Transverse colon (tissue), 3 donors: ENCODE measurements at regions not wholly inside any gene's neighbourhood (a gene's known extent, or its start where the extent isn't known, plus 50 kb on each side); places are given as distances from the start of the nearest gene placed in this dataset.

Experiments
- POLR2A ChIP-seq: fragments of 450-650 bp; IDR thresholded peaks from one replicate; pipeline ENCODE4 v1.6.1; 2016; ENCODE audit warnings: antibody characterized with exemption, mild to moderate bottlenecking, moderate library complexity
- TF ChIP-seq, protein P1 (sequence below), 5 experiments: fragments of 200-600 bp in 3 of 5; fragments of 450-650 bp in 2 of 5; sonication (generic) in 3 of 5; IDR thresholded peaks; 1 replicate in 2 of 5; 2 replicates in 3 of 5; pipeline ENCODE4 v1.5.1; 2016 to 2017; ENCODE audit warnings: antibody characterized with exemption in 5 of 5, inconsistent platforms in 3 of 5, mild to moderate bottlenecking in 2 of 5, moderate library complexity in 1 of 5

DNA sequence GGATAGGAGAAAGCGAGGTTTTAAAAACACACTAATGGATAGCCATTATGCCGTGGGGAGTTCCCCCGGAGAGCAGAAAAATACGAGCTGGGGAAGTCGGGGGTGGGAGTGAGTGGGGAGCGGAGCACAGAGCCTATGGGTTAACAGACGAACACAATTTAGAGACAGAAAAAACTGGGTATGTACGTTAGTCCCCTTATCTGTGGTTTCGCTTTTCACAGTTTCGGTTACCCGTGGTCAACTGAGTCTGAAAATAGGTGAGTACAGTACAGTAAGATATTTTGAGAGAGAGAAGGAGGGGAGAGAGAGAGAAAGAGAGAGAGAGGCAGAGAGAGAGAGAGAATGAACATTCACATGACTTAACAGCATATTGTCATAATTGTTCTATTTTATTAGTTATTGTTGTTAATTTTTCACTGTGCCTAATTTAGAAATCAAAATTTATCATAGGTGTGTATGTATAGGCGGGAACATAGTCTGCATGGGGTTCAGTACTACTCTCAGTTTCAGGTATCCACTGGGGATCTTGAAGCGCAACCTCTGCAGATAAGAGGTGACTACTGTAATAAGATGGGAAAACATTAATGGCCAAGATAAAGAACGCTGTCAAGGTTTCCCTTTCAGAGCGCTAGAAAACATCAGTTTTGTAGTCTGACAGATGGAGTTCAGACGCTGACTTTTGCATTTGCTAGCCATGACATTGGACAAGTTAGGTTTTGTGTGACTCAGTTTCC, 125.6 kb upstream of the LMO4 start:
- no peak for TF ChIP-seq POLR2A
- TF ChIP-seq, protein P1, sequence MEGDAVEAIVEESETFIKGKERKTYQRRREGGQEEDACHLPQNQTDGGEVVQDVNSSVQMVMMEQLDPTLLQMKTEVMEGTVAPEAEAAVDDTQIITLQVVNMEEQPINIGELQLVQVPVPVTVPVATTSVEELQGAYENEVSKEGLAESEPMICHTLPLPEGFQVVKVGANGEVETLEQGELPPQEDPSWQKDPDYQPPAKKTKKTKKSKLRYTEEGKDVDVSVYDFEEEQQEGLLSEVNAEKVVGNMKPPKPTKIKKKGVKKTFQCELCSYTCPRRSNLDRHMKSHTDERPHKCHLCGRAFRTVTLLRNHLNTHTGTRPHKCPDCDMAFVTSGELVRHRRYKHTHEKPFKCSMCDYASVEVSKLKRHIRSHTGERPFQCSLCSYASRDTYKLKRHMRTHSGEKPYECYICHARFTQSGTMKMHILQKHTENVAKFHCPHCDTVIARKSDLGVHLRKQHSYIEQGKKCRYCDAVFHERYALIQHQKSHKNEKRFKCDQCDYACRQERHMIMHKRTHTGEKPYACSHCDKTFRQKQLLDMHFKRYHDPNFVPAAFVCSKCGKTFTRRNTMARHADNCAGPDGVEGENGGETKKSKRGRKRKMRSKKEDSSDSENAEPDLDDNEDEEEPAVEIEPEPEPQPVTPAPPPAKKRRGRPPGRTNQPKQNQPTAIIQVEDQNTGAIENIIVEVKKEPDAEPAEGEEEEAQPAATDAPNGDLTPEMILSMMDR (IDR thresholded peaks at IDR 0.05) = no peak
